SK-N-MC (cell line): ENCODE measurements at regions not wholly inside any gene's neighbourhood (a gene's known extent, or its start where the extent isn't known, plus 50 kb on each side); places are given as distances from the start of the nearest gene placed in this dataset.

Source experiments
- EZH2 ChIP-seq: fragments of 200-600 bp; sonication (generic); IDR thresholded peaks from one replicate; pipeline ENCODE4 v1.6.1; 2017; ENCODE audit warnings: antibody characterized with exemption
- POLR2AphosphoS5 ChIP-seq: IDR thresholded peaks from 2 replicates; pipeline ENCODE4 v1.6.1; 2012; ENCODE audit warnings: mild to moderate bottlenecking, low read depth, low read length, borderline replicate concordance

- no peak for TF ChIP-seq POLR2AphosphoS5
- TF ChIP-seq EZH2: no peak
Measured at GRCh38 chr1:75986478-75986877, 54.3 kb upstream of the ASB17 start.
